A549 (cell line): ENCODE measurements at regions not wholly inside any gene's neighbourhood (a gene's known extent, or its start where the extent isn't known, plus 50 kb on each side); places are given as distances from the start of the nearest gene placed in this dataset.

ENCODE experiments used
- ATAC-seq, 2 experiments: fragments of 200-7000 bp in 1 of 2; fragments of >200 bp in 1 of 2; cut with Nextera tagmentation in 1 of 2; cut with Tn5 transposase in 1 of 2; 3 replicates each; pipeline versions ENCODE4 v1.8.0 to v1.9.1; 2018 to 2020; ENCODE audit warnings: mild to moderate bottlenecking in 1 of 2, moderate library complexity in 1 of 2
- CTCF ChIA-PET: fragments of 300-600 bp; sonication (Branson Sonifier 250); formaldehyde crosslinking; extraction: SDS; loops from one replicate; lab custom pipeline; 2021; ENCODE audit warnings: antibody characterized with exemption, inconsistent platforms; lab: Yijun Ruan, JAX
- POLR2A ChIA-PET: fragments of 350-600 bp; formaldehyde crosslinking; extraction: SDS; loops from one replicate; lab custom pipeline; 2021; ENCODE audit warnings: antibody characterized with exemption, inconsistent platforms; lab: Yijun Ruan, JAX
- DNase-seq, 2 experiments: peaks; one replicate each; pipeline versions ENCODE4 v3.0.0 to v3.0.0-alpha.2; 2011 to 2016; ENCODE audit warnings: low read depth in 1 of 2, low spot score in 1 of 2
- FAIRE-seq: peaks from 2 replicates; lab custom pipeline; 2011; peaks lifted over from hg19 to GRCh38; lab: Jason Lieb, UNC
- H3K27ac ChIP-seq, 2 experiments: fragments of >200 bp; sonication (Bioruptor Twin); formaldehyde crosslinking; 3 replicates each; pipeline ENCODE4 v1.5.1; 2016 to 2017
- H3K4me1 ChIP-seq: fragments of >200 bp; sonication (Bioruptor Twin); formaldehyde crosslinking; 3 replicates; pipeline ENCODE4 v1.6.1; 2016
- H3K4me2 ChIP-seq: fragments of >200 bp; sonication (Bioruptor Twin); formaldehyde crosslinking; 3 replicates; pipeline ENCODE4 v1.6.1; 2016
- H3K4me3 ChIP-seq: fragments of >200 bp; sonication (Bioruptor Twin); formaldehyde crosslinking; 3 replicates; pipeline ENCODE4 v1.5.1; 2016
- H3K9me3 ChIP-seq: fragments of >200 bp; sonication (Bioruptor Twin); formaldehyde crosslinking; 3 replicates; pipeline ENCODE4 v1.6.1; 2016
- CBX8 ChIP-seq: fragments of 200-600 bp; sonication (generic); IDR thresholded peaks from 2 replicates; pipeline ENCODE4 v1.6.1; 2016
- CHD2 ChIP-seq: fragments of 150-350 bp; IDR thresholded peaks from 2 replicates; pipeline ENCODE4 v1.6.1; 2014; ENCODE audit warnings: low read length; ENCODE audit not compliant: partially characterized antibody
- CHD4 ChIP-seq: fragments of 200-600 bp; sonication (generic); IDR thresholded peaks from 2 replicates; pipeline ENCODE4 v1.6.1; 2016; ENCODE audit warnings: antibody characterized with exemption, mild to moderate bottlenecking, borderline replicate concordance
- CTCF ChIP-seq: fragments of >200 bp; sonication (Bioruptor Twin); formaldehyde crosslinking; IDR thresholded peaks from 3 replicates; pipeline ENCODE4 v1.5.1; 2016
- E2F6 ChIP-seq: IDR thresholded peaks from 2 replicates; pipeline ENCODE4 v1.6.1; 2012; ENCODE audit warnings: low read depth, borderline replicate concordance
- EHMT2 ChIP-seq: fragments of 200-600 bp; sonication (generic); IDR thresholded peaks from 2 replicates; pipeline ENCODE4 v1.6.1; 2016; ENCODE audit warnings: antibody characterized with exemption, low read depth, mild to moderate bottlenecking, moderate library complexity
- EP300 ChIP-seq, 2 experiments: fragments of >200 bp; sonication (Bioruptor Twin); formaldehyde crosslinking; IDR thresholded peaks; 2 replicates in 1 of 2; 3 replicates in 1 of 2; pipeline ENCODE4 v1.6.1; 2016 to 2017
- GATA3 ChIP-seq: IDR thresholded peaks from 2 replicates; pipeline ENCODE4 v1.6.1; 2012; ENCODE audit warnings: borderline replicate concordance
- HES2 ChIP-seq: fragments of >200 bp; sonication (Bioruptor Twin); formaldehyde crosslinking; IDR thresholded peaks from 2 replicates; pipeline ENCODE4 v1.6.1; 2016
- HEYL ChIP-seq: fragments of 250-450 bp; sonication (Bioruptor Pico); IDR thresholded peaks from 2 replicates; pipeline ENCODE4 v1.8.0; 2021; ENCODE audit warnings: mild to moderate bottlenecking, moderate library complexity
- HOXB13 ChIP-seq: fragments of 250-450 bp; sonication (Bioruptor Pico); IDR thresholded peaks from 2 replicates; pipeline ENCODE4 v1.5.0; 2020; ENCODE audit warnings: low read depth, mild to moderate bottlenecking, moderate library complexity
- HOXB5 ChIP-seq: fragments of 250-450 bp; sonication (Bioruptor Pico); IDR thresholded peaks from 2 replicates; pipeline ENCODE4 v1.5.0; 2020; ENCODE audit warnings: mild to moderate bottlenecking, moderate library complexity
- JUN ChIP-seq, 2 experiments: fragments of >200 bp; sonication (Bioruptor Twin); formaldehyde crosslinking; IDR thresholded peaks; 2 replicates in 1 of 2; 3 replicates in 1 of 2; pipeline ENCODE4 v1.6.1; 2016 to 2017
- KDM5A ChIP-seq: fragments of 200-600 bp; sonication (generic); IDR thresholded peaks from 2 replicates; pipeline ENCODE4 v1.6.1; 2016; ENCODE audit warnings: antibody characterized with exemption, mild to moderate bottlenecking
- MAFK ChIP-seq: fragments of 450-650 bp; IDR thresholded peaks from 2 replicates; pipeline ENCODE4 v1.6.1; 2014; ENCODE audit not compliant: partially characterized antibody
- MYC ChIP-seq: IDR thresholded peaks from 2 replicates; pipeline ENCODE4 v1.6.1; 2012; ENCODE audit warnings: mild to moderate bottlenecking, inconsistent platforms, low read length, improper control_type of control experiment, borderline replicate concordance
- PBX3 ChIP-seq: IDR thresholded peaks from 2 replicates; pipeline ENCODE4 v1.6.1; 2012
- POLR2A ChIP-seq: IDR thresholded peaks from 2 replicates; pipeline ENCODE4 v1.6.1; 2012; ENCODE audit warnings: mild to moderate bottlenecking, low read length
- RAD21 ChIP-seq, 2 experiments: fragments of >200 bp in 1 of 2; sonication (Bioruptor Twin) in 1 of 2; formaldehyde crosslinking in 1 of 2; IDR thresholded peaks in 1 of 2; conservative IDR thresholded peaks in 1 of 2; 2 replicates in 1 of 2; 3 replicates in 1 of 2; pipeline ENCODE4 v1.6.1; 2012 to 2018; ENCODE audit warnings: inconsistent platforms in 1 of 2
- RFX5 ChIP-seq: fragments of 450-650 bp; IDR thresholded peaks from 2 replicates; pipeline ENCODE4 v1.7.1; 2014; ENCODE audit warnings: antibody characterized with exemption, mild to moderate bottlenecking, moderate library complexity
- RNF2 ChIP-seq: fragments of 200-600 bp; sonication (generic); IDR thresholded peaks from 2 replicates; pipeline ENCODE4 v1.6.1; 2016; ENCODE audit warnings: low read depth, mild to moderate bottlenecking, antibody characterized with exemption, moderate library complexity, borderline replicate concordance
- SMC3 ChIP-seq: fragments of >200 bp; sonication (Bioruptor Twin); formaldehyde crosslinking; IDR thresholded peaks from 3 replicates; pipeline ENCODE4 v1.6.1; 2018; ENCODE audit warnings: inconsistent platforms
- TP53 ChIP-seq: fragments of 250-450 bp; sonication (Bioruptor Pico); IDR thresholded peaks from 2 replicates; pipeline ENCODE4 v1.5.0; 2021; ENCODE audit warnings: mild to moderate bottlenecking, moderate library complexity
- WGBS: methylation state at CpG from one replicate; pipeline ENCODE4 v1.1.6; 2017; ENCODE audit errors: missing lambda C conversion rate; 5-methylcytosine and 5-hydroxymethylcytosine counted together

GRCh38 chr2:220166616-220167015, 539.2 kb downstream of the SLC4A3 start:
- no peak for ATAC-seq
- no peak for FAIRE-seq
- H3K9me3 ChIP-seq = no peaks in the 10 kb centered on the region
- no peak overlapping the region for H3K27ac ChIP-seq
- no peaks in the 10 kb centered on the region for H3K4me1 ChIP-seq
- DNase-seq = no peak
- H3K4me3 ChIP-seq = no peak overlapping the region
- TF ChIP-seq TP53 (CRISPR knock-in tag) = no peak
- no peak for TF ChIP-seq CHD2
- TF ChIP-seq SMC3 = no peak
- no peak overlapping the region for H3K4me2 ChIP-seq
- 61% methylated on average over 3 of the region's 3 CpGs for WGBS
- POLR2A ChIA-PET = no interaction called here
- CTCF ChIA-PET = no interaction called here

GRCh38 chr2:220167956-220168355, 540.5 kb downstream of the SLC4A3 start:
- ChIA-PET POLR2A (no interaction called here), CTCF (interaction anchor here (0.6 kb wide), 1 partner anchor 24 kb away, joined by 3 read pairs; no protein-coding TSS in a partner anchor)
- Histone ChIP-seq H3K27ac (no peak overlapping the region), H3K4me2 (no peak overlapping the region), H3K4me3 (no peak overlapping the region), H3K9me3 (no peaks in the 10 kb centered on the region), H3K4me1 (no peaks in the 10 kb centered on the region)
- TF ChIP-seq EHMT2 = no peak
- TF ChIP-seq EP300 (IDR thresholded peaks at IDR 0.05) = no peak
- no peak for TF ChIP-seq GATA3
- no peak for TF ChIP-seq RNF2
- no peak for TF ChIP-seq RAD21 (conservative IDR thresholded peaks at IDR 0.05 in 1 of 2, IDR thresholded peaks at IDR 0.05 in 1 of 2)
- TF ChIP-seq CBX8 = no peak
- TF ChIP-seq POLR2A = no peak
- no peak for TF ChIP-seq KDM5A
- TF ChIP-seq MAFK = no peak
- TF ChIP-seq MYC = no peak
- no peak for TF ChIP-seq E2F6
- no peak for TF ChIP-seq HOXB5 (CRISPR knock-in tag)
- no peak for TF ChIP-seq RFX5
- no peak for TF ChIP-seq CHD4
- TF ChIP-seq PBX3 = no peak
- no peak for TF ChIP-seq CTCF
- TF ChIP-seq HEYL (CRISPR knock-in tag) = no peak
- TF ChIP-seq JUN (IDR thresholded peaks at IDR 0.05) = no peak
- no peak for TF ChIP-seq HOXB13
- no peak for TF ChIP-seq HES2
- no peak for FAIRE-seq
- DNase-seq = no peak
- no peak for ATAC-seq
- 81% methylated on average over 4 of the region's 4 CpGs for WGBS
